Suprapubic skin (tissue), 4 donors: ENCODE measurements at regions not wholly inside any gene's neighbourhood (a gene's known extent, or its start where the extent isn't known, plus 50 kb on each side); places are given as distances from the start of the nearest gene placed in this dataset.
"Not testable (repeated sequence)": the region's sequence is repeated elsewhere in the genome, so short reads cannot be mapped to it uniquely, and the experiment has no call there.

ENCODE experiments used
- DNase-seq, 2 donors: peaks; one replicate each; pipeline ENCODE4 v3.0.0-alpha.2; 2019; ENCODE audit warnings: low spot score in 2 of 2
- H3K27ac ChIP-seq: fragments of 200-600 bp; sonication (generic); one replicate; pipeline ENCODE4 v1.5.1; 2019
- H3K27me3 ChIP-seq: fragments of 200-600 bp; sonication (generic); one replicate; pipeline ENCODE4 v1.5.1; 2019
- H3K36me3 ChIP-seq: fragments of 200-600 bp; sonication (generic); one replicate; pipeline ENCODE4 v1.5.1; 2019
- H3K4me1 ChIP-seq: fragments of 200-600 bp; sonication (generic); one replicate; pipeline ENCODE4 v1.5.1; 2019
- H3K4me3 ChIP-seq: fragments of 200-600 bp; sonication (generic); one replicate; pipeline ENCODE4 v1.5.1; 2019; ENCODE audit warnings: mild to moderate bottlenecking
- H3K9me3 ChIP-seq: fragments of 200-600 bp; sonication (generic); one replicate; pipeline ENCODE4 v1.5.1; 2019
- EP300 ChIP-seq: sonication (generic); formaldehyde crosslinking; IDR thresholded peaks from one replicate; pipeline ENCODE4 v1.6.1; 2017; ENCODE audit warnings: antibody characterized with exemption
- POLR2A ChIP-seq, 2 donors: fragments of 450-650 bp; IDR thresholded peaks; one replicate each; pipeline ENCODE4 v1.6.1; 2017; ENCODE audit warnings: antibody characterized with exemption in 2 of 2, mild to moderate bottlenecking in 2 of 2, moderate library complexity in 2 of 2
- POLR2AphosphoS5 ChIP-seq, 3 donors: sonication (generic); formaldehyde crosslinking; IDR thresholded peaks; one replicate each; pipeline ENCODE4 v1.6.1; 2017; ENCODE audit warnings: antibody characterized with exemption in 3 of 3
- WGBS: methylation state at CpG from one replicate; pipeline ENCODE4 v1.1.5; 2018; 5-methylcytosine and 5-hydroxymethylcytosine counted together
- TF ChIP-seq, protein P1 (sequence below), 2 donors: fragments of 200-600 bp in 1 of 2; fragments of 450-650 bp in 1 of 2; sonication (generic) in 1 of 2; IDR thresholded peaks; one replicate each; pipeline ENCODE4 v1.5.1; 2016 to 2019; ENCODE audit warnings: antibody characterized with exemption in 2 of 2, mild to moderate bottlenecking in 1 of 2, moderate library complexity in 1 of 2

GRCh38 chr11:71745656-71746055 is 87.3 kb upstream of the DEFB108B start:
- H3K27me3 ChIP-seq, H3K9me3 ChIP-seq, DNase-seq, H3K36me3 ChIP-seq, H3K4me1 ChIP-seq: not testable (repeated sequence)
- Histone ChIP-seq H3K4me3 (peak overlapping the region; percentile 44), H3K27ac (peak overlapping the region; percentile 77)
- 59% methylated on average over 11 of the region's 11 CpGs for WGBS

DNA sequence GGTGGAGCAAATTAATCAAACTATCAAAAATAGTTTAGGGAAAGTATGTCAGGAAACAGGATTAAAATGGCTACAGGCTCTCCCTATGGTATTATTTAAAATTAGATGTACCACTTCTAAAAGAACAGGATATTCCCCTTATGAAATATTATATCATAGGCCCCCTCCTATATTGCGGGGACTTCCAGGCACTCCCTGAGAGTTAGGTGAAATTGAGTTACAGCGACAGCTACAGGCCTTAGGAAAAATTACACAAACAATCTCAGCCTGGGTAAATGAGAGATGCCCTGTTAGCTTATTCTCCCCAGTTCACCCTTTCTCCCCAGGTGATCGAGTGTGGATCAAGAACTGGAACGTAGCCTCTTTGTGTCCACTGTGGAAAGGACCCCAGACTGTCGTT is 86.7 kb upstream of the DEFB108B start:
- not testable (repeated sequence) for H3K27me3 ChIP-seq, H3K9me3 ChIP-seq, H3K36me3 ChIP-seq, H3K4me1 ChIP-seq, DNase-seq
- TF ChIP-seq, protein P1, sequence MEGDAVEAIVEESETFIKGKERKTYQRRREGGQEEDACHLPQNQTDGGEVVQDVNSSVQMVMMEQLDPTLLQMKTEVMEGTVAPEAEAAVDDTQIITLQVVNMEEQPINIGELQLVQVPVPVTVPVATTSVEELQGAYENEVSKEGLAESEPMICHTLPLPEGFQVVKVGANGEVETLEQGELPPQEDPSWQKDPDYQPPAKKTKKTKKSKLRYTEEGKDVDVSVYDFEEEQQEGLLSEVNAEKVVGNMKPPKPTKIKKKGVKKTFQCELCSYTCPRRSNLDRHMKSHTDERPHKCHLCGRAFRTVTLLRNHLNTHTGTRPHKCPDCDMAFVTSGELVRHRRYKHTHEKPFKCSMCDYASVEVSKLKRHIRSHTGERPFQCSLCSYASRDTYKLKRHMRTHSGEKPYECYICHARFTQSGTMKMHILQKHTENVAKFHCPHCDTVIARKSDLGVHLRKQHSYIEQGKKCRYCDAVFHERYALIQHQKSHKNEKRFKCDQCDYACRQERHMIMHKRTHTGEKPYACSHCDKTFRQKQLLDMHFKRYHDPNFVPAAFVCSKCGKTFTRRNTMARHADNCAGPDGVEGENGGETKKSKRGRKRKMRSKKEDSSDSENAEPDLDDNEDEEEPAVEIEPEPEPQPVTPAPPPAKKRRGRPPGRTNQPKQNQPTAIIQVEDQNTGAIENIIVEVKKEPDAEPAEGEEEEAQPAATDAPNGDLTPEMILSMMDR (IDR thresholded peaks at IDR 0.05), result peak in 1 of 2 donors; percentile 20
- Histone ChIP-seq H3K4me3 (peak overlapping the region; percentile 44), H3K27ac (peak overlapping the region; percentile 77)
- WGBS, result 40% methylated on average over 1 of the region's 5 CpGs

DNA sequence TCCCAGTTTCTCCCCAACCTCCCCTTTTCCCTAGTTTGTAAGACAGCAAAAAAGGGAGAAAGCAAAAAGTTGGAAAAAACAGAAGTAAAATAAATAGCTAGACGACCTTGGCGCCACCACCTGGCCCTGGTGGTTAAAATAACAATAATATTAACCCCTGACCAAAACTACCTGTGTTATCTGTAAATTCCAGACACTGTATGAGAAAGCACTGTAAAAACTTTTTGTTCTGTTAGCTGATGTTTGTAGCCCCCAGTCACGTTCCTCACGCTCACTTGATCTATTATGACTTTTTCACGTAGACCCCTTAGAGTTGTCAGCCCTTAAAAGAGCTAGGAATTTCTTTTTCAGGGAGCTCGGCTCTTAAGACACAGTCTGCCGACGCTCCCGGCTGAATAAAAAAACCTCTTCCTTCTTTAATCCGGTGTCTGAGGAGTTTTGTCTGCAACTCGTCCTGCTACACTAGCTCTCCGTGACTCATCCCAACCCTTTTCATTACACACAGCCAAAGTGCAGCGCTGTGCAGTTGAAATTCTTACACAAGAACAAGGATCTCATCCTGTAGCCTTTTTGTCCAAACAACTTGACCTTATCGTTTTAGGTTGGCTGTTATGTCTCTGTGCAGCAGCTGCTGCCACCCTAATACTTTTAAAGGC is 83.9 kb upstream of the DEFB108B start:
- H3K27ac ChIP-seq, DNase-seq, H3K4me3 ChIP-seq, H3K4me1 ChIP-seq, H3K27me3 ChIP-seq, H3K9me3 ChIP-seq, H3K36me3 ChIP-seq: not testable (repeated sequence)
- WGBS, result 27% methylated on average over 14 of the region's 14 CpGs

GRCh38 chr11:71750908-71751307 is 82.1 kb upstream of the DEFB108B start:
- 46% methylated on average over 11 of the region's 11 CpGs for WGBS
- not testable (repeated sequence) for DNase-seq, H3K4me3 ChIP-seq, H3K9me3 ChIP-seq, H3K4me1 ChIP-seq, H3K36me3 ChIP-seq, H3K27ac ChIP-seq, H3K27me3 ChIP-seq

- H3K27ac ChIP-seq, H3K27me3 ChIP-seq, H3K4me1 ChIP-seq, DNase-seq, H3K36me3 ChIP-seq, H3K4me3 ChIP-seq, H3K9me3 ChIP-seq: not testable (repeated sequence)
- whole genome bisulfite sequencing, result 27% methylated on average over 19 of the region's 20 CpGs
Measured at GRCh38 chr11:71764695-71765491, 68.1 kb upstream of the DEFB108B start.

GRCh38 chr11:71767016-71767415 is 66.0 kb upstream of the DEFB108B start:
- not testable (repeated sequence) for H3K36me3 ChIP-seq, DNase-seq, H3K27me3 ChIP-seq, H3K27ac ChIP-seq, H3K4me3 ChIP-seq, H3K9me3 ChIP-seq, H3K4me1 ChIP-seq
- WGBS, result 49% methylated on average over 3 of the region's 5 CpGs

DNA sequence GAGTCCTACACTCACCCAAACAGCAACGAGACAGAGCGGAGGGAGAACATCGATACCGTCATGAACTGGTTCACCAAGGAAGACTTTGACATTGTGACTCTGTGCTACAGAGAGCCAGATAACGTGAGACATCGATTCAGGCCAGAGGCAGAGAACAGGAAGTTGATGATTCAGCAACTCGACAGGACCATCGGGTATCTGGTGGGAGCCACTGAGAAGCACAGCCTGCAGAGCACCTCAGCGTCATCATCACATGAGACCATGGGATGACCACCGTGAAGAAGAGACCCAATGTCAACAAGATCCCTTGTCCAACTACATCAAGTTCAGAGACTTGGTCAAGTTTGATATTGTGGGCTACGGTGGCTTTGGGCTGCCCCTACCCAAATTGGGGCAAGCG is 60.8 kb upstream of the DEFB108B start:
- WGBS, result 85% methylated on average over 12 of the region's 12 CpGs
- H3K4me1 ChIP-seq, H3K27ac ChIP-seq, DNase-seq, H3K27me3 ChIP-seq, H3K4me3 ChIP-seq, H3K9me3 ChIP-seq, H3K36me3 ChIP-seq: not testable (repeated sequence)

DNA sequence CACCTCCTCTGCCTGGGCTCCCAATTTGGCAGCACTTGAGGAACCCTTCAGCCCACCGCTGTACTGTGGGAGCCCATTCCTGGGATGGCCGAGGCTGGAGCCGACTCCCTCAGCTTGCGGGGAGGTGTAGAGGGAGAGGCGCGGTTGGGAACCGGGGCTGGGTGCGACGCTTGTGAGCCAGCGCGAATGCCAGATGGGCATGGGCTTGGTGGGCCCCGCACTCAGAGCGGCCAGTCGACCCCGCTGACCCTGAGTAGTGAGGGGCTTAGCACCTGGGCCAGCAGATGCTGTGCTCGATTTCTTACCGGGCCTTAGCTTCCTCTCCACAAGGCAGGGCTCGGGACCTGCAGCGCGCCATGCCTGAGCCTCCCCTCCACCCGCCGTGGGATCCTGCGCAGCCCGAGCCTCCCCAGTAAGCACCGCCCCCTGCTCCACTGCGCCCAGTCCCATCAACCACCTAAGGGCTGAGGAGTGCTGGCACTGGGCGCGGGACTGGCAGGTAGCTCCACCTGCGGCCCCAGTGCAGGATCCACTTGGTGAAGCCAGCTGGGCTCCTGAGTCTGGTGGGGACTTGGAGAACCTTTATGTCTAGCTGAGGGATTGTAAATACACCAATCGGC is 58.3 kb upstream of the DEFB108B start:
- no peak for DNase-seq
- no peaks in the 10 kb centered on the region for H3K36me3 ChIP-seq
- TF ChIP-seq POLR2AphosphoS5 (IDR thresholded peaks at IDR 0.05) (no peak), POLR2A (IDR thresholded peaks at IDR 0.05) (no peak), EP300 (no peak)
- TF ChIP-seq, protein P1 (IDR thresholded peaks at IDR 0.05), result no peak
- 100% methylated on average over 1 of the region's 30 CpGs for WGBS
- H3K27ac ChIP-seq, result no peak overlapping the region
- H3K9me3 ChIP-seq, result no peaks in the 10 kb centered on the region
- H3K27me3 ChIP-seq, result no peaks in the 10 kb centered on the region
- H3K4me3 ChIP-seq, result no peak overlapping the region
- H3K4me1 ChIP-seq, result no peaks in the 10 kb centered on the region

DNA sequence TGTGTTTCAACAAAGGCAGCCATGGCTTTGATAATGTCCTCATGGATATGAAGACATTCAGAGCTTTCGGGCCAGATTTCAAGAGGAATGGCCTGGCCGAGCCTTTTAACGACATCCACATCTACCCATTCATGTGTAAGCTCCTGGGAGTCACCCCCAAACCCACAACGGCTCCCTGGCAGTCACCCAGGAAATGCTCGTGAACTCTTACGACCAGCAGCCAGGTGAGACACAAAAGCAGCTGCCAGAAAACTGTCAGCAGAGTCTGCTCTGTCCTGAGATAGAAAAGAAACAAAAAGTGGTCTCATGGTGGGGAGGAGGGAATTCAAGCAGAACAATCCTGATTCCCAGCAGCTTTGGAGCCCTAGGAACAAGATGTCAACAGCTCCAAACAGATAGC is 52.9 kb upstream of the DEFB108B start:
- not testable (repeated sequence) for H3K4me3 ChIP-seq, H3K27ac ChIP-seq, H3K27me3 ChIP-seq, H3K4me1 ChIP-seq, H3K36me3 ChIP-seq, H3K9me3 ChIP-seq, DNase-seq
- 28% methylated on average over 6 of the region's 6 CpGs for WGBS

- not testable (repeated sequence) for DNase-seq, H3K27ac ChIP-seq, H3K4me1 ChIP-seq, H3K4me3 ChIP-seq, H3K9me3 ChIP-seq, H3K36me3 ChIP-seq, H3K27me3 ChIP-seq
- 53% methylated on average over 6 of the region's 6 CpGs for WGBS
Measured at GRCh38 chr11:71780771-71781170, 52.2 kb upstream of the DEFB108B start.

DNA sequence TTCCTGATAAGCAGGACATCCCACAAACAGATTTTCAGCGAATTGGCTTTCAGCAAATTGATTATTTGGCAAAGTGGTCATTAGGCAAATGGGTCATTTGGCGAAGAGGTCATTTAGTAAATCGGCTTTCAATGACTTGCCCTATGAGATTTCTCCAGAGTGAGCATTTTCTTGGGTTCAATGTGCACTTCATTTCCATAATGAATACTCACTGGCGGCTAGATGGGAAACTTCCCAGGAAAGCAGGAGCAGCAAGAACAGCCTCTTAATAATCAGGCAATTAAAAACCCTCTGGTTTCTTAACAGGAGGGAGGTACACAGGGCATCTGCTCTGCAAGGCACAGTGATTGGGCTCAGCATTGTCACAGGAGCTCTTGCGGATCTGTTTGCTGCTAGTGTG is 51.5 kb upstream of the DEFB108B start:
- not testable (repeated sequence) for H3K27me3 ChIP-seq

More for the DNA sequence above, 51.5 kb upstream of the DEFB108B start:
- DNase-seq, H3K36me3 ChIP-seq, H3K27ac ChIP-seq, H3K4me3 ChIP-seq, H3K4me1 ChIP-seq, H3K9me3 ChIP-seq: not testable (repeated sequence)
- 76% methylated on average over 5 of the region's 5 CpGs for WGBS
